ENCODE measurements at regions not wholly inside any gene's neighbourhood (a gene's known extent, or its start where the extent isn't known, plus 50 kb on each side); places are given as distances from the start of the nearest gene placed in this dataset.

DNA sequence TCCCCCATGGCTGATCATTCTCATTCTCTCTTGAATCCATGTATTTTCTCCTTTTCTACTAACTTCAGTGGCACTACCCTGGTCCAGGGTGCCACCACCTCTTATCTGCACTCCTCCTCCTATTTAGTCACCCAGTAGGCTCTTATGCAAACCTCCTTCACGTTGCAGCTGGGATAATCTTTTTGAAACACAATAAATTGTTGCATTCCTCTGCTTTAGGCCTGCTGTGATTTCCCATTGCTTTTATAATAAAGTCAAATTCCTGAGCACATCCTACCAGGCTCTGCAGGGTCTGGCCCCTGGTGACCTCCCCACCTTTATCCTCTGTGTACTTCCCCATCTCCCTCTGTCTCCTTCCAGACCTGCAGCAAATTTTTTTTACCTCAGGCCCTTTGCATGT, 112.7 kb upstream of the KIAA1217 start:
- DNase-seq (ENCODE audit: low read depth, low spot score) (no peak), FAIRE-seq (no peak)
- Histone ChIP-seq H3K4me2 (ENCODE audit: insufficient read depth, low read length) (no peak overlapping the region), H3K27ac (ENCODE audit: insufficient read depth, low read depth, low read length) (no peak overlapping the region), H3K27me3 (ENCODE audit: control insufficient read depth in 2 of 2, insufficient read depth in 2 of 2, low read length in 2 of 2) (no peaks in the 10 kb centered on the region), H3K36me3 (ENCODE audit: control insufficient read depth in 2 of 2, extremely low read depth in 1 of 2, insufficient read depth in 2 of 2, low read length in 2 of 2) (no peaks in the 10 kb centered on the region), H2AFZ (ENCODE audit: low read depth, low read length) (no peak overlapping the region), H3K4me3 (replicated peaks in 1 of 3; ENCODE audit: insufficient read depth in 1 of 3, low read depth in 1 of 3, low read length in 3 of 3) (no peak overlapping the region), H3K9me3 (replicated peaks; ENCODE audit: control insufficient read depth, insufficient read depth, low read length) (peaks cover 1% of the 10 kb centered on the region), H3K9ac (replicated peaks; ENCODE audit: extremely low read depth, insufficient read depth, low read length) (no peak overlapping the region), H3K4me1 (ENCODE audit: control insufficient read depth, extremely low read depth, insufficient read depth, low read length) (no peaks in the 10 kb centered on the region), H4K20me1 (replicated peaks; ENCODE audit: control insufficient read depth, extremely low read depth, insufficient read depth, low read length) (no peaks in the 10 kb centered on the region), H3K9me1 (replicated peaks; ENCODE audit: control insufficient read depth, extremely low read depth, insufficient read depth, low read length) (no peaks in the 10 kb centered on the region), H3K79me2 (ENCODE audit: control insufficient read depth, insufficient read depth, low read length) (no peaks in the 10 kb centered on the region)
- no peak for TF ChIP-seq EZH2 (IDR thresholded peaks at IDR 0.05; ENCODE audit: borderline replicate concordance, low read depth, low read length, severe bottlenecking)
- POLR2A ChIA-PET = no interaction called here
- intact Hi-C loops (cut with micrococcal nuclease) = no loop called here
- CTCF ChIA-PET = no interaction called here
- no TSS peak for BruUV-seq (replicated peaks)
- dilution Hi-C loops (cut with MboI; ENCODE audit: extremely low pct_ligation_motif_present, low sequenced_read_pairs) = no loop called here

DNA sequence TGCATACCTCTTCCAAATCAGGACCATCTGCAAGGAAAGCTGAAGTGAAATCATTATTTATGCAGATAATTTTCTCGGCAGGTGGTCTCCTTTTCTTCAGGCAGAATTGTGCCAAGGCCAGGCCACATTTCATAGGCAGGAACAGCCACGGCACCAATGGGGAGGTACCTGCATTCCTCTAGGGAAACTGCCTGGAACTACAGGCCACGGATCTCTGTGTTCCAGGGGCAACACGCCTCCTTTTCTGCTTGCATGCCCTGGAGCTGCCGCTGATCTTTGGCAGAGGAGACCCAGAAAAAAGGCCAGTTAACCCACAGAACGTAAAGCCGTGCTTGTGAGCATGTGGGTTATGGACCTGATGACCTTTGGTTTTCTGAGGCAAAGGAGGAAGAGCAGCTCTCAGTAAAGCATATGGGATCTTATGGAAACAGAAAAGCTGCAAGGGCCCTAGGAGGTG, 111.2 kb upstream of the KIAA1217 start:
- no peak overlapping the region for H2AFZ ChIP-seq (ENCODE audit: low read depth, low read length)
- no peak overlapping the region for H3K27ac ChIP-seq (ENCODE audit: insufficient read depth, low read depth, low read length)
- ChIA-PET POLR2A (no interaction called here), CTCF (no interaction called here)
- H3K4me2 ChIP-seq (ENCODE audit: insufficient read depth, low read length) = no peak overlapping the region
- H4K20me1 ChIP-seq (replicated peaks; ENCODE audit: control insufficient read depth, extremely low read depth, insufficient read depth, low read length) = no peaks in the 10 kb centered on the region
- H3K9me3 ChIP-seq (replicated peaks; ENCODE audit: control insufficient read depth, insufficient read depth, low read length) = peaks cover 1% of the 10 kb centered on the region
- TF ChIP-seq POLR2AphosphoS5 (IDR thresholded peaks at IDR 0.05; ENCODE audit: insufficient read depth, low read depth, low read length) (no peak), GATA2 (IDR thresholded peaks at IDR 0.05; ENCODE audit: insufficient read depth, insufficient read length, low read depth, low read length) (no peak), POLR2A (IDR thresholded peaks at IDR 0.05; ENCODE audit: low read depth, low read length) (no peak), EZH2 (IDR thresholded peaks at IDR 0.05; ENCODE audit: borderline replicate concordance, low read depth, low read length, severe bottlenecking) (no peak), MYC (IDR thresholded peaks at IDR 0.05; ENCODE audit: low read depth, low read length) (no peak), FOS (IDR thresholded peaks at IDR 0.05; ENCODE audit: borderline replicate concordance, insufficient read depth, low read length) (no peak), JUN (IDR thresholded peaks at IDR 0.05; ENCODE audit: borderline replicate concordance, insufficient read depth, insufficient read length, low read depth) (no peak)
- TF ChIP-seq, protein P1, sequence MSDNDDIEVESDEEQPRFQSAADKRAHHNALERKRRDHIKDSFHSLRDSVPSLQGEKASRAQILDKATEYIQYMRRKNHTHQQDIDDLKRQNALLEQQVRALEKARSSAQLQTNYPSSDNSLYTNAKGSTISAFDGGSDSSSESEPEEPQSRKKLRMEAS (IDR thresholded peaks at IDR 0.05; ENCODE audit: insufficient read depth, insufficient read length) = no peak
- TF ChIP-seq, protein P2, sequence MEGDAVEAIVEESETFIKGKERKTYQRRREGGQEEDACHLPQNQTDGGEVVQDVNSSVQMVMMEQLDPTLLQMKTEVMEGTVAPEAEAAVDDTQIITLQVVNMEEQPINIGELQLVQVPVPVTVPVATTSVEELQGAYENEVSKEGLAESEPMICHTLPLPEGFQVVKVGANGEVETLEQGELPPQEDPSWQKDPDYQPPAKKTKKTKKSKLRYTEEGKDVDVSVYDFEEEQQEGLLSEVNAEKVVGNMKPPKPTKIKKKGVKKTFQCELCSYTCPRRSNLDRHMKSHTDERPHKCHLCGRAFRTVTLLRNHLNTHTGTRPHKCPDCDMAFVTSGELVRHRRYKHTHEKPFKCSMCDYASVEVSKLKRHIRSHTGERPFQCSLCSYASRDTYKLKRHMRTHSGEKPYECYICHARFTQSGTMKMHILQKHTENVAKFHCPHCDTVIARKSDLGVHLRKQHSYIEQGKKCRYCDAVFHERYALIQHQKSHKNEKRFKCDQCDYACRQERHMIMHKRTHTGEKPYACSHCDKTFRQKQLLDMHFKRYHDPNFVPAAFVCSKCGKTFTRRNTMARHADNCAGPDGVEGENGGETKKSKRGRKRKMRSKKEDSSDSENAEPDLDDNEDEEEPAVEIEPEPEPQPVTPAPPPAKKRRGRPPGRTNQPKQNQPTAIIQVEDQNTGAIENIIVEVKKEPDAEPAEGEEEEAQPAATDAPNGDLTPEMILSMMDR (IDR thresholded peaks at IDR 0.05; ENCODE audit: extremely low read depth in 1 of 2, insufficient read depth in 1 of 2, low read depth in 1 of 2, low read length in 2 of 2) = no peak
- no peaks in the 10 kb centered on the region for H3K36me3 ChIP-seq (ENCODE audit: control insufficient read depth in 2 of 2, extremely low read depth in 1 of 2, insufficient read depth in 2 of 2, low read length in 2 of 2)
- BruUV-seq (replicated peaks) = no TSS peak
- dilution Hi-C loops (cut with MboI; ENCODE audit: extremely low pct_ligation_motif_present, low sequenced_read_pairs) = no loop called here
- H3K4me1 ChIP-seq (ENCODE audit: control insufficient read depth, extremely low read depth, insufficient read depth, low read length) = no peaks in the 10 kb centered on the region
- no peak for DNase-seq (ENCODE audit: low read depth, low spot score)
- no peaks in the 10 kb centered on the region for H3K9me1 ChIP-seq (replicated peaks; ENCODE audit: control insufficient read depth, extremely low read depth, insufficient read depth, low read length)
- FAIRE-seq = no peak
- H3K27me3 ChIP-seq (ENCODE audit: control insufficient read depth in 2 of 2, insufficient read depth in 2 of 2, low read length in 2 of 2) = no peaks in the 10 kb centered on the region
- intact Hi-C loops (cut with micrococcal nuclease) = no loop called here
- no peak overlapping the region for H3K4me3 ChIP-seq (replicated peaks in 1 of 3; ENCODE audit: insufficient read depth in 1 of 3, low read depth in 1 of 3, low read length in 3 of 3)
- H3K79me2 ChIP-seq (ENCODE audit: control insufficient read depth, insufficient read depth, low read length) = no peaks in the 10 kb centered on the region
- H3K9ac ChIP-seq (replicated peaks; ENCODE audit: extremely low read depth, insufficient read depth, low read length) = no peak overlapping the region
